ENCODE measurements at regions not wholly inside any gene's neighbourhood (a gene's known extent, or its start where the extent isn't known, plus 50 kb on each side); places are given as distances from the start of the nearest gene placed in this dataset.

GRCh38 chr2:236644502-236644911 lies 74.9 kb downstream of the ACKR3 start:
- no peak for TF ChIP-seq EZH2 (IDR thresholded peaks at IDR 0.05)
- TF ChIP-seq POLR2AphosphoS5 (IDR thresholded peaks at IDR 0.05; ENCODE audit: borderline replicate concordance, low read depth, low read length) = no peak
- TF ChIP-seq FOXP2 (optimal IDR thresholded peaks at IDR 0.05; ENCODE audit: control extremely low read depth, extremely low read length, insufficient read depth) = no peak
